GM18498 (cell line): ENCODE measurements at regions not wholly inside any gene's neighbourhood (a gene's known extent, or its start where the extent isn't known, plus 50 kb on each side); places are given as distances from the start of the nearest gene placed in this dataset.
"Not testable (repeated sequence)": the region's sequence is repeated elsewhere in the genome, so short reads cannot be mapped to it uniquely, and the experiment has no call there.

Source experiments
- ATAC-seq: cut with Tn5 transposase; IDR thresholded peaks from one replicate; pipeline ENCODE4 v1.9.1; 2021; ENCODE audit warnings: mild to moderate bottlenecking, moderate library complexity; ENCODE audit not compliant: unreplicated experiment

- no peak for ATAC-seq
These were observed 610.4 kb upstream of the NUDT12 start for GRCh38 chr5:104172976-104173375.

GRCh38 chr5:104171958-104172690 is 609.5 kb upstream of the NUDT12 start:
- no peak for ATAC-seq

- ATAC-seq: no peak
These were observed 608.3 kb upstream of the NUDT12 start for GRCh38 chr5:104170926-104171325.

GRCh38 chr5:104146652-104147051 is 584.1 kb upstream of the NUDT12 start:
- no peak for ATAC-seq

- ATAC-seq: no peak
These were observed 577.3 kb upstream of the NUDT12 start for GRCh38 chr5:104139840-104140239.

- ATAC-seq: no peak
These were observed 567.7 kb upstream of the NUDT12 start for GRCh38 chr5:104130320-104130719.

- no peak for ATAC-seq
These were observed 565.8 kb upstream of the NUDT12 start for GRCh38 chr5:104128348-104128747.

GRCh38 chr5:104126980-104127379 is 564.4 kb upstream of the NUDT12 start:
- no peak for ATAC-seq

GRCh38 chr5:104119529-104119928 is 556.9 kb upstream of the NUDT12 start:
- ATAC-seq: no peak

GRCh38 chr5:104111632-104112031 is 549.0 kb upstream of the NUDT12 start:
- no peak for ATAC-seq

- ATAC-seq: no peak
These were observed 533.9 kb upstream of the NUDT12 start for GRCh38 chr5:104096451-104096850.

GRCh38 chr5:104095527-104095926 is 532.9 kb upstream of the NUDT12 start:
- no peak for ATAC-seq

GRCh38 chr5:104088876-104089778 is 526.5 kb upstream of the NUDT12 start:
- ATAC-seq: no peak

- no peak for ATAC-seq
These were observed 522.3 kb upstream of the NUDT12 start for GRCh38 chr5:104084896-104085295.

GRCh38 chr5:104082754-104083153 is 520.2 kb upstream of the NUDT12 start:
- ATAC-seq: no peak

GRCh38 chr5:104081232-104081631 is 518.6 kb upstream of the NUDT12 start:
- ATAC-seq: no peak

- ATAC-seq: no peak
These were observed 518.1 kb upstream of the NUDT12 start for GRCh38 chr5:104080646-104081175.

- ATAC-seq: not testable (repeated sequence)
These were observed 517.5 kb upstream of the NUDT12 start for GRCh38 chr5:104079861-104080645.

- no peak for ATAC-seq
These were observed 509.3 kb upstream of the NUDT12 start for GRCh38 chr5:104071887-104072286.

GRCh38 chr5:104062621-104063377 is 500.2 kb upstream of the NUDT12 start:
- ATAC-seq: no peak
